OCI-LY7 (cell line): ENCODE measurements at regions not wholly inside any gene's neighbourhood (a gene's known extent, or its start where the extent isn't known, plus 50 kb on each side); places are given as distances from the start of the nearest gene placed in this dataset.
"Not testable (repeated sequence)": the region's sequence is repeated elsewhere in the genome, so short reads cannot be mapped to it uniquely, and the experiment has no call there.

ENCODE experiments used
- BruUV-seq: library from RNA; stranded (reverse); fragments of 400-500 nt; replicated peaks from 2 replicates; lab custom pipeline; 2021; lab: Mats Ljungman, UMichigan
- CTCF ChIA-PET: fragments of 300-600 bp; sonication (Branson Sonifier 250); formaldehyde crosslinking; loops from one replicate; lab custom pipeline; 2022; ENCODE audit warnings: antibody characterized with exemption; ENCODE audit not compliant: unreplicated experiment; lab: Charles Lee
- POLR2A ChIA-PET: fragments of 300-600 bp; sonication (Branson Sonifier 250); formaldehyde crosslinking; loops from one replicate; lab custom pipeline; 2022; ENCODE audit warnings: antibody characterized with exemption; lab: Charles Lee
- DNase-seq: peaks from one replicate; pipeline ENCODE4 v3.0.0-alpha.2; 2015; ENCODE audit warnings: low spot score
- H2AFZ ChIP-seq: fragments of 200-600 bp; sonication (generic), shearing (Covaris generic); 2 replicates; pipeline ENCODE4 v1.6.1; 2014; ENCODE audit warnings: mild to moderate bottlenecking, antibody characterized with exemption, low read length, moderate library complexity
- H3K27ac ChIP-seq: fragments of 200-600 bp; sonication (generic); 2 replicates; pipeline ENCODE4 v1.5.1; 2014; ENCODE audit warnings: mixed run types, low read depth, mild to moderate bottlenecking, moderate library complexity, low read length, inconsistent platforms; ENCODE audit not compliant: poor library complexity, severe bottlenecking
- H3K36me3 ChIP-seq: fragments of 200-600 bp; sonication (generic); 2 replicates; pipeline ENCODE4 v1.6.1; 2014; ENCODE audit warnings: mild to moderate bottlenecking, antibody characterized with exemption, low read length, moderate library complexity, mixed read lengths; ENCODE audit not compliant: insufficient read depth
- H3K4me1 ChIP-seq: fragments of 200-600 bp; sonication (generic); 2 replicates; pipeline ENCODE4 v1.5.1; 2014; ENCODE audit warnings: mild to moderate bottlenecking, low read length; ENCODE audit not compliant: insufficient read depth, poor library complexity, severe bottlenecking
- H3K4me2 ChIP-seq: fragments of 200-600 bp; sonication (generic); 2 replicates; pipeline ENCODE4 v1.6.1; 2014; ENCODE audit warnings: mild to moderate bottlenecking, low read length
- H3K4me3 ChIP-seq: fragments of 200-600 bp; sonication (generic); 2 replicates; pipeline ENCODE4 v1.5.1; 2014; ENCODE audit warnings: mild to moderate bottlenecking, low read depth, low read length; ENCODE audit not compliant: poor library complexity, severe bottlenecking
- H3K79me2 ChIP-seq: fragments of 200-600 bp; sonication (generic); 2 replicates; pipeline ENCODE4 v1.6.1; 2016; ENCODE audit warnings: low read depth, mild to moderate bottlenecking, low read length, moderate library complexity, mixed read lengths; ENCODE audit not compliant: insufficient read depth
- H3K9me2 ChIP-seq: fragments of 200-600 bp; sonication (generic); 2 replicates; pipeline ENCODE4 v1.6.1; 2016; ENCODE audit warnings: mild to moderate bottlenecking, low read length, mixed read lengths; ENCODE audit not compliant: insufficient read depth
- H3K9me3 ChIP-seq: fragments of 200-600 bp; sonication (generic); 2 replicates; pipeline ENCODE4 v1.6.1; 2014; ENCODE audit warnings: mild to moderate bottlenecking, mixed run types, low read length, mixed read lengths
- H4K20me1 ChIP-seq: fragments of 200-600 bp; sonication (generic); 2 replicates; pipeline ENCODE4 v1.6.1; 2014; ENCODE audit warnings: mild to moderate bottlenecking, antibody characterized with exemption, low read length, moderate library complexity, mixed read lengths; ENCODE audit not compliant: insufficient read depth
- CTCF ChIP-seq: fragments of 200-600 bp; sonication (generic); conservative IDR thresholded peaks from 2 replicates; pipeline ENCODE4 v1.5.1; 2014; ENCODE audit warnings: mild to moderate bottlenecking, antibody characterized with exemption, low read length, moderate library complexity, mixed read lengths
- EZH2phosphoT487 ChIP-seq: fragments of 200-600 bp; sonication (generic); IDR thresholded peaks from 2 replicates; pipeline ENCODE4 v1.6.1; 2018; ENCODE audit warnings: low read depth, borderline replicate concordance, mild to moderate bottlenecking, mixed run types, antibody characterized with exemption, low read length, moderate library complexity, mixed read lengths
- intact Hi-C: fragments of 100-400 bp; cut with micrococcal nuclease; formaldehyde crosslinking; loops from one replicate; pipeline ENCODE4 v1.10.0; 2022; ENCODE audit not compliant: unreplicated experiment

DNA sequence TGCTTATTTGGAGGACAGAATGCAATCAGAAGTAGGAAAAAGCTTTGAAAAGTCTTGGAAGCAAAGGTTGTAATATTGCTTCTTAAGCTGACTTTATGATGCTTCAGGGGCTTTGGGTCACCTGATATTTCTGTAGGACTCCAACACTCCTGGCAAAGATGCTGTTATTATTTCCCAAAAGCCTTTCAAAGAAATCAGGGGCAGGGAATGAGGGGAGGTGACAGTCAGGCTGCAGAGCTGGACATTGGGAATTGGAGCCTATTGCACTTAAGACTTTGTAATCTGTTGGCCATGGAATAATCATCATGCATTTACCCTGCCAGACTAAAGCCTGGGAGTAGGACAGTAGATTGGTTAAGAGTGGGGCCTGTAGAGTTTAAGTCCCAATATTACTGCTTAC is 168.3 kb upstream of the IL12B start:
- CTCF ChIA-PET = no interaction called here
- no peak for TF ChIP-seq EZH2phosphoT487
- TF ChIP-seq CTCF = no peak
- POLR2A ChIA-PET = interaction anchor here (0.7 kb wide), 1 partner anchor 468 kb away, joined by 3 read pairs; no protein-coding TSS in a partner anchor

DNA sequence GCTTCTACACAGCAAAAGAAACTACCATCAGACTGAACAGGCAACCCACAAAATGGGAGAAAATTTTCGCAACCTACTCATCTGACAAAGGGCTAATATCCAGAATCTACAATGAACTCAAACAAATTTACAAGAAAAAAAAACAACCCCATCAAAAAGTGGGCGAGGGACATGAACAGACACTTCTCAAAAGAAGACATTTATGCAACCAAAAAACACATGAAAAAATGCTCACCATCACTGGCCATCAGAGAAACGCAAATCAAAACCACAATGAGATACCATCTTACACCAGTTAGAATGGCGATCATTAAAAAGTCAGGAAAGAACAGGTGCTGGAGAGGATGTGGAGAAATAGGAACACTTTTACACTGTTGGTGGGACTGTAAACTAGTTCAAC is 171.8 kb upstream of the IL12B start:
- DNase-seq, H4K20me1 ChIP-seq, H3K4me3 ChIP-seq, POLR2A ChIA-PET, H3K4me2 ChIP-seq, intact Hi-C loops, H3K9me3 ChIP-seq, H3K4me1 ChIP-seq, H3K79me2 ChIP-seq, CTCF ChIA-PET, H3K36me3 ChIP-seq, H3K9me2 ChIP-seq, H2AFZ ChIP-seq, H3K27ac ChIP-seq, BruUV-seq: not testable (repeated sequence)

More for the DNA sequence above, 168.3 kb upstream of the IL12B start:
- H3K9me2 ChIP-seq = no peaks in the 10 kb centered on the region
- no peaks in the 10 kb centered on the region for H3K36me3 ChIP-seq
- no peaks in the 10 kb centered on the region for H3K4me1 ChIP-seq
- H3K4me2 ChIP-seq = no peak overlapping the region
- intact Hi-C loops = no loop called here
- no peaks in the 10 kb centered on the region for H3K79me2 ChIP-seq
- H3K9me3 ChIP-seq = no peaks in the 10 kb centered on the region
- no peak overlapping the region for H3K4me3 ChIP-seq
- H3K27ac ChIP-seq = no peak overlapping the region
- DNase-seq = no peak
- no peaks in the 10 kb centered on the region for H4K20me1 ChIP-seq
- no TSS peak for BruUV-seq
- no peak overlapping the region for H2AFZ ChIP-seq

DNA sequence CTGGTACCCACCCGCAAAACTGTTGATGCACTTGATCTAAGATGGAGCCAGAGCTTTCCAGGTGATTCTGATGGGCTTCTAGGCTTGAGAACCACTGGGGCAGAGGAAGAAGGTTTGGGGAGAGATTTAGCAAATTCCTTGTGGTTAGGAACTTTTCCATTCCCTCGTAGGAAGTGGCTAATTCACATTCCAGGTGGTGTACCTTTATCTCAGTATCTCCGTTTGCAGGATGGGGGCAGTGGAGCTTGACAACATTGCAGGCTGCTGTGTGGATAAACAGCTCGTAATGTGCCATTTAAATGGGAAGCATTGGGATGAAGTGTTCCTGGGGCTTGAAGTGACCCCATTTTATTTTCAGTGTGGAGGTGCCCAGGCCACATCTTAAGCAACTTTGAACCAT is 172.9 kb upstream of the IL12B start:
- H2AFZ ChIP-seq = no peak overlapping the region
- H3K36me3 ChIP-seq = no peaks in the 10 kb centered on the region
- no peak for TF ChIP-seq EZH2phosphoT487
- no peak for TF ChIP-seq CTCF
- CTCF ChIA-PET = no interaction called here
- H3K27ac ChIP-seq = no peak overlapping the region
- H4K20me1 ChIP-seq = no peaks in the 10 kb centered on the region
- intact Hi-C loops = no loop called here
- POLR2A ChIA-PET = interaction anchor here (0.6 to 1.3 kb wide), 3 partner anchors 10 to 863 kb away, joined by 3 read pairs; no protein-coding TSS in a partner anchor
- no peaks in the 10 kb centered on the region for H3K79me2 ChIP-seq
- H3K4me2 ChIP-seq = no peak overlapping the region
- no peaks in the 10 kb centered on the region for H3K9me2 ChIP-seq
- BruUV-seq = no TSS peak
- no peaks in the 10 kb centered on the region for H3K4me1 ChIP-seq
- H3K4me3 ChIP-seq = no peak overlapping the region
- DNase-seq = no peak
- no peaks in the 10 kb centered on the region for H3K9me3 ChIP-seq
